ENCODE measurements at regions not wholly inside any gene's neighbourhood (a gene's known extent, or its start where the extent isn't known, plus 50 kb on each side); places are given as distances from the start of the nearest gene placed in this dataset.

DNA sequence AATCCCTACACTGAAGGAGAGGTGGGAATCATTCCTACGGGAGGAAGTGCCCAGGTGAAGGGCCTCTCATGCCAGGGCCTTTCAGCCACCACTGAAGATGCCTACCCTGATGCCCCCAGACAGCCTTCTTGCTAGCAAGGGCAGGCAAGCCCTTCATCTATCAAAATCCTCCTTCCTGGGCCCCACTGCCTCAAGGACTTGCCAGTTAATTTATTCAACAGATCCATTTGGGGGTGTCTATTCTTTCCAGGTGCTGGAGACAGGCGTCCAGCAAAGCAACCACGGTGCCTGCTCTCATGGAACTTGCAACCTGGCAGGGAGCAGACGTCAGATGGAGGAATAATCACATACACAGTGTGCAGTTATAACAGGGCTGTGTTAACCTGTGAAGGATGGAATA is 95.5 kb downstream of the GYPC start:
- Histone ChIP-seq H3K27me3 (no peaks in the 10 kb centered on the region), H3K4me3 (no peak overlapping the region), H3K36me3 (replicated peaks in 1 of 2) (no peaks in the 10 kb centered on the region), H3K4me1 (replicated peaks in 1 of 2) (no peaks in the 10 kb centered on the region), H3K9me3 (replicated peaks in 1 of 3) (no peaks in the 10 kb centered on the region), H3K27ac (no peak overlapping the region)
- DNase-seq = peak in 1 of 7 donors; percentile 35
- no peak for TF ChIP-seq POLR2A (IDR thresholded peaks at IDR 0.05)
- TF ChIP-seq, protein P1, sequence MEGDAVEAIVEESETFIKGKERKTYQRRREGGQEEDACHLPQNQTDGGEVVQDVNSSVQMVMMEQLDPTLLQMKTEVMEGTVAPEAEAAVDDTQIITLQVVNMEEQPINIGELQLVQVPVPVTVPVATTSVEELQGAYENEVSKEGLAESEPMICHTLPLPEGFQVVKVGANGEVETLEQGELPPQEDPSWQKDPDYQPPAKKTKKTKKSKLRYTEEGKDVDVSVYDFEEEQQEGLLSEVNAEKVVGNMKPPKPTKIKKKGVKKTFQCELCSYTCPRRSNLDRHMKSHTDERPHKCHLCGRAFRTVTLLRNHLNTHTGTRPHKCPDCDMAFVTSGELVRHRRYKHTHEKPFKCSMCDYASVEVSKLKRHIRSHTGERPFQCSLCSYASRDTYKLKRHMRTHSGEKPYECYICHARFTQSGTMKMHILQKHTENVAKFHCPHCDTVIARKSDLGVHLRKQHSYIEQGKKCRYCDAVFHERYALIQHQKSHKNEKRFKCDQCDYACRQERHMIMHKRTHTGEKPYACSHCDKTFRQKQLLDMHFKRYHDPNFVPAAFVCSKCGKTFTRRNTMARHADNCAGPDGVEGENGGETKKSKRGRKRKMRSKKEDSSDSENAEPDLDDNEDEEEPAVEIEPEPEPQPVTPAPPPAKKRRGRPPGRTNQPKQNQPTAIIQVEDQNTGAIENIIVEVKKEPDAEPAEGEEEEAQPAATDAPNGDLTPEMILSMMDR (IDR thresholded peaks at IDR 0.05) = no peak
- intact Hi-C loops (cut with DNase I) = no loop called here
- 75 to 89% (median 81%) methylated on average over 4 of the region's 4 CpGs for WGBS, 4 donors

DNA sequence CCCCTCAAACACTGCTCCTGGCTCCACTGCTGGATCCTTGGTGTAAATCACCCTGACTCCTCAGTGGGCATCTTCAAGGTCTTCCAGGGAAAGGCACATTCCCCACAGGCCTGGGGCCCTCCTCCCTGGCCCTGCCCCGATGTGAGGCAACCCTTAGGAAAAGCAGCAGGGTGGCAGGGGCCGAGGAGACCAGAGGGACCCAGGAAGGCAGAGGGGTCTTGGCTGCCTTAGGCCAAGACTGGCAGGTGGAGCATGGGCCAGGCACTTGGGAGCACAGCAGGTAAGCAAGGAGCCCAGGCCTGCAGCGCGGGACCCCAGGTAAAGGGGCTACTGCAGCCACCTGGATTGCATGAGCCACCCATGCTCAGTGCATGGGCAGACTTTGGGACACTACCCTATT is 96.9 kb downstream of the GYPC start:
- Histone ChIP-seq H3K27me3 (no peaks in the 10 kb centered on the region), H3K9me3 (replicated peaks in 1 of 3) (no peaks in the 10 kb centered on the region), H3K36me3 (replicated peaks in 1 of 2) (no peaks in the 10 kb centered on the region), H3K4me3 (no peak overlapping the region), H3K27ac (no peak overlapping the region), H3K4me1 (replicated peaks in 1 of 2) (no peaks in the 10 kb centered on the region)
- 90 to 100% (median 95%) methylated on average over 1 to 4 of the region's 4 CpGs for WGBS, 4 donors
- intact Hi-C loops (cut with DNase I) = no loop called here
- DNase-seq = peak in 1 of 7 donors; percentile 35
- TF ChIP-seq POLR2A (IDR thresholded peaks at IDR 0.05) = no peak
- TF ChIP-seq, protein P1 (IDR thresholded peaks at IDR 0.05) = no peak

DNA sequence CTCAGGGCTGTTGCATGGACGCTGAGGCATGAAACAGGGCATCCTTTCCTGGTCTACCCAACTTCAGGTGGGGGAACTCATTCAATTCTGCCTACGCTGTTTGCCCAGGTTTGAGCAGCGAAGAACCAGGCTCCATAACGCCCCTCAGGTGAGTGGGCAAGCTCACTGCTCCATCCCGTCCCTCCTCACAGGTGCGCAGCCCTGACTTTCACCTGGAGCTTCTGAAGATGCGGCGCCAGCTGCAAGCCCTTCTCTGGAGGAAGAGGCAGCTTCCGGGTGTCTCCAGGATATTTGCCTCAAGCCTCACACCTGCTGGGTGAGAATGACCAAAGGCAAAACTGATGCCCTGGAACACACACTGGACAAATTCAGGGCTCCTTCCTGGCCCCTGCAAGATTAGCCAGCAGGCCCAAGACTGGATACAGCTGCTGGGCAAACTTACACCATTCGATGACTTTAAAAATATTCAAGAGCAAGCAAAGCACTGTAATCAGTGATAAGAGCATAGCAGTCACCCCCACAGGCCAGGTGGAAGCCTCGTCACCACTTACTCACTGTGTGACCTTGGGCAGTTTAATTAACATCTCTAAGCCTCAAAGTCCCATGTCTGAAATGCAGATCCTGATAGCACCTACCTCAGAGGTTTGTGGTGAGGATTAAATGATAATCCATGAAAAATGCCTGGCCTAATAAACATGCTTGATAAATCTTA is 97.7 kb downstream of the GYPC start:
- H3K27me3 ChIP-seq = no peaks in the 10 kb centered on the region
- H3K4me1 ChIP-seq (replicated peaks in 1 of 2) = no peaks in the 10 kb centered on the region
- intact Hi-C loops (cut with DNase I) = no loop called here
- WGBS, 4 donors = 85 to 88% (median 87%) methylated on average over 6 to 11 of the region's 11 CpGs
- no peak overlapping the region for H3K27ac ChIP-seq
- DNase-seq = peak in 1 of 7 donors; percentile 13
- no peak for TF ChIP-seq POLR2A (IDR thresholded peaks at IDR 0.05)
- TF ChIP-seq, protein P1 (IDR thresholded peaks at IDR 0.05) = no peak
- H3K9me3 ChIP-seq (replicated peaks in 1 of 3) = no peaks in the 10 kb centered on the region
- H3K4me3 ChIP-seq = no peak overlapping the region
- no peaks in the 10 kb centered on the region for H3K36me3 ChIP-seq (replicated peaks in 1 of 2)

DNA sequence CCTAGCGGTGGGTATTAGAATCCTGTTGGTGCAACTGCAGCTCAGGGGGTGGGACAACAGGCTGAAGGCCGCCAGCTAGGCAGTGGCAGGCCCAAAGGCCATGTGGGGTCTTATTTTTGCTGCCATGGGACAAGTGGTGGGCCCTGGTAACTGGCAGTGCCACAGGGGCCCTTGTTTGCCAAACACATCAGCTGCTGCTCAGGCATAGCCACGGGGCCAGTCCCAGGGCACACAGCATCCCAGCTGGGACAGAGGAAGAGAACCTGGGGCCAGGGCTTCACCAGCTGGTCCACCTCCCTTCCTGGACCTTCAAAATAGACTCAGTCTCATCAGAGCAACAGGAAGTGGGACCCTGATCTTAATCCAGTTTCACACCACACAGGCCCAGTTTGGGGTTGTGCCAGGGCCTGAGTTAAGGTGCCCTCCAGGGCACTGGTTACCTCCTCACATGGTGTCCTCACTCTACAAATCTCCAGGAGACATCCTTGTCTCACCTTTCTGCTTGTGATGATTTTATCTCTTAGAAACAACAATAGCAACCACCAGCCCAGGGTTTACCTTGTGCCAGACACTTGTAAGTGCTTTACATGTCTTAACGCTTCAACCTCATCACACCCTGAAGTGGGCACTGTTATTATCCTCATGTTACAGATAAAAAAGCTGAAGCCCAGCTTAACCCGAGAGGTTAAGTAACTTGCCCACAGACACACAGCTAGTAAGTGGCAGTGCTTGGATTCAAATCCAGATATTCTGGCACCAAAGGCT is 98.5 kb downstream of the GYPC start:
- intact Hi-C loops (cut with DNase I) = no loop called here
- H3K4me1 ChIP-seq (replicated peaks in 1 of 2) = no peaks in the 10 kb centered on the region
- WGBS, 4 donors = 83 to 91% (median 85%) methylated on average over 3 to 5 of the region's 5 CpGs
- H3K9me3 ChIP-seq (replicated peaks in 1 of 3) = no peaks in the 10 kb centered on the region
- no peak overlapping the region for H3K27ac ChIP-seq
- H3K36me3 ChIP-seq (replicated peaks in 1 of 2) = no peaks in the 10 kb centered on the region
- peak in 1 of 7 donors; percentile 17 for DNase-seq
- no peaks in the 10 kb centered on the region for H3K27me3 ChIP-seq
- TF ChIP-seq, protein P1 (IDR thresholded peaks at IDR 0.05) = no peak
- TF ChIP-seq POLR2A (IDR thresholded peaks at IDR 0.05) = no peak
- H3K4me3 ChIP-seq = no peak overlapping the region

Measured in adrenal gland (tissue), 9 donors.